ENCODE measurements at regions not wholly inside any gene's neighbourhood (a gene's known extent, or its start where the extent isn't known, plus 50 kb on each side); places are given as distances from the start of the nearest gene placed in this dataset.
"Not testable (repeated sequence)": the region's sequence is repeated elsewhere in the genome, so short reads cannot be mapped to it uniquely, and the experiment has no call there.

- DNase-seq = no peak
Measured at GRCh38 chr9:34783951-34784487, 74.1 kb upstream of the CCL21 start.

DNA sequence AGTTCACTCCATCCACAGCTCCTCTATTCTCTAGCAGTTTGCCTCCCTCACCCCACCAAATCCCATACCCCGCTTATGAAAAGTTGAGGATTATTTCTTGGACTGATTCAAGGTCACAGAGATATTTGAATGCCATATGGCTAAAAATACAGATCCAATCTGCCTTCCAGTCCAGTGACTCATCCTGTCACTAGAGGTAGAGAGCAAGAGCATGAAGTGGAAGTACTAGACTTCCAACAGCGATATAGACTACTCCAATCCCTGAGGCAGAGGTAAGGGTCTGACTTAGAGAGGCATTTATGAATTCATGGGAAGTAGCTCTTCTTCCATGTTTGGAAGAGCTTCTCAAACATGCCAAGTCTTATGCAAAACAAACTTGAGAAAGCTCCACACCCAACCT is 72.4 kb upstream of the CCL21 start:
- no peak for DNase-seq

DNA sequence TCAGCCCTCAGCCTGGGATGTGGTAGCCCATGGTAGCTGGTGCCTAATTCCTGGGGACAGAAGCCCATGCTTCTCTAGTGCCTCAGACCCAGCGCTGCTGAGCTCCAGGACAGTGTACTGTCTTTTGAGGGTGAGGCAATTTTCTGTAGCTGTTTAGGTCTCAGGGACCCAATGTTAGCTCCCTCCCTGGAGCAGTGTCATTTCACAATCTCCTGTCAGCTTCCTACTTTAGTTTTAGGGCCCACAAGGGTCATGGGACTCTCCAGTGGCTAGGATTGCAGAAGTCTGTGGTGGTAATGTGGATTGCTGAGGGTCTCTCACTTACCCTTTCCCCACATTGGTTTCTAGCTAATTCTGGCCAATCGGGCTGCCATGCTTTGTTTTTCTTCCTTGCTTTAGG is 67.7 kb upstream of the CCL21 start:
- no peak for DNase-seq

DNA sequence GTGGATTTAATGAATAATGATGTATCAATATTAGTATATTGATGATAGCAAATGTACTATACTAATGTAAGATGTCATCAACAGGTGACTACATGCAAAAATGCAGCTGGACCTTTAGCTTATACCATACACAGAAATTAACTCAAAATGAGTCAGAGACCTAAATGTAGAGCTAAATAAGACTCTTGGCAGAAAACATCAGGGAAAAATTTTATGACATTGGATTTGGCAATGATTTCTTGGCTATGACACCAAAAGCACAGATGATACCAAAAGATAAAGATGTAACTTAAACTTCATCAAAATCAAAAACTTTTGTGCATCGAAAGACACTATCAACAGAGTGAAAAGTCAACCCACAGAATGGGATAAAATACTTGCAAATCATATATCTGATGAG is 64.0 kb upstream of the CCL21 start:
- no peak for DNase-seq

GRCh38 chr9:34773306-34773910 is 63.5 kb upstream of the CCL21 start:
- no peak for DNase-seq

- DNase-seq = no peak
Measured at GRCh38 chr9:34771007-34771406, 61.1 kb upstream of the CCL21 start.

- DNase-seq = not testable (repeated sequence)
Measured at GRCh38 chr9:34767087-34767486, 57.2 kb upstream of the CCL21 start.

DNA sequence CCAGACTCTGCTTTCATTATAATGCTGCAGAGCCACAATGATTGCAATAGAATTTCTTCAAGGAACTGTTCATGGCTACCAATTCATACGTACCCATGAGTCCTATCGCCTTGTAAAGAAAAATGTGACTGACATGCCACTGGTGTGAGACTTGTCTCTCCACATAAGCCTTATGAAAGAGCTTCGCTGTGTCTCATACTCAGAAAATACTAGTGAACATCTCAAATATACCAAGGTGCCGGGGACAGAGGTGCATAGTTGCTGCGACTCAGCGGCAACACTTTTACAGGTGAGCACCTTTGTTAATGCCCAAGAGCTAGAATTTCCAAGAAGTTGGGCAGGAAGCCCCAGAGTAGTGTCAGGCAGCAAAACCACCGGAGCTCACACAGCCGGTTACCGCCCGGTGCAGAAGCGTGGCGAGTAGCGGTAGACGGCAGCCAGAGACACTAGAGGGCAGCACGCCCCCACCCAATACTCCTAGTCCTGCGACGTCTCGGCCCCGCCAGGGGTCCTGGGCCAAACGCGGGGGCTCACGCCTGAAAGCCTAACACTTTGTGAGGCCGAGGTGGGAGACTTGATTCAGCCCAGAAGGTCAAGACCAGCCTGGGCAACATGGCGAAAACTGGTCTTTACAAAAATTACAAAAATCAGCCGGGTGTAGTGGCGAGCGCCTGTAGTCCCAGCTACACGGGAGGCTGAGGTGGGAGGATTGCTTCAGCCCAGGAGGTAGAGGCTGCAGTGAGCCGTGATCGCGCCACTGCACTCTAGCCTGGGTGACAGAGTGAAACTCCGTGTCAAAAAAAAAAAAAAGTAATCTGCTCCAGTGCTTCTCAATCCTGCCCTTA is 50.5 kb upstream of the CCL21 start:
- peak; percentile 7 for DNase-seq

All from stimulated activated naive CD4-positive, alpha-beta T cell treated with Interleukin-2 at 50 U/mL for 16 hours (primary cell).